Ectodermal cell (in vitro differentiated cells): ENCODE measurements at regions not wholly inside any gene's neighbourhood (a gene's known extent, or its start where the extent isn't known, plus 50 kb on each side); places are given as distances from the start of the nearest gene placed in this dataset.
"Not testable (repeated sequence)": the region's sequence is repeated elsewhere in the genome, so short reads cannot be mapped to it uniquely, and the experiment has no call there.

ENCODE experiments used
- H3K27ac ChIP-seq: 2 replicates; pipeline ENCODE4 v1.7.0; 2013; ENCODE audit warnings: mild to moderate bottlenecking, low read depth, low read length; ENCODE audit not compliant: insufficient read depth, poor library complexity, severe bottlenecking
- H3K27me3 ChIP-seq: 2 replicates; pipeline ENCODE4 v1.7.0; 2013; ENCODE audit warnings: mild to moderate bottlenecking, low read length; ENCODE audit not compliant: insufficient read depth, control insufficient read depth, poor library complexity, severe bottlenecking
- H3K36me3 ChIP-seq: one replicate; pipeline ENCODE4 v1.7.0; 2013; ENCODE audit warnings: low read length; ENCODE audit not compliant: control insufficient read depth, insufficient read depth
- H3K4me1 ChIP-seq: one replicate; pipeline ENCODE4 v1.7.0; 2013; ENCODE audit warnings: low read length; ENCODE audit not compliant: control insufficient read depth, insufficient read depth
- H3K4me3 ChIP-seq: 2 replicates; pipeline ENCODE4 v1.7.0; 2013; ENCODE audit warnings: low read depth, low read length, control low read depth; ENCODE audit not compliant: insufficient read depth
- H3K9me3 ChIP-seq: 2 replicates; pipeline ENCODE4 v1.7.0; 2013; ENCODE audit warnings: mild to moderate bottlenecking, low read length, moderate library complexity; ENCODE audit not compliant: control insufficient read depth
- WGBS, 2 experiments: methylation state at CpG; one replicate each; pipeline ENCODE4 v1.1.7; 2013; ENCODE audit warnings: missing lambda C conversion rate in 2 of 2; 5-methylcytosine and 5-hydroxymethylcytosine counted together

- no peaks in the 10 kb centered on the region for H3K27me3 ChIP-seq
- no peaks in the 10 kb centered on the region for H3K4me1 ChIP-seq
- H3K4me3 ChIP-seq = no peak overlapping the region
- WGBS, 2 experiments = 86 to 89% methylated on average over 18 of the region's 18 CpGs
- no peaks in the 10 kb centered on the region for H3K36me3 ChIP-seq
- no peak overlapping the region for H3K27ac ChIP-seq
- H3K9me3 ChIP-seq = no peaks in the 10 kb centered on the region
Observed at GRCh38 chr22:44570476-44571445, 72.7 kb upstream of the RTL6 start.

GRCh38 chr22:44569561-44569991 lies 71.5 kb upstream of the RTL6 start:
- no peak overlapping the region for H3K4me3 ChIP-seq
- no peaks in the 10 kb centered on the region for H3K27me3 ChIP-seq
- no peak overlapping the region for H3K27ac ChIP-seq
- no peaks in the 10 kb centered on the region for H3K36me3 ChIP-seq
- 91% methylated on average over 9 of the region's 9 CpGs for WGBS, 2 experiments
- H3K4me1 ChIP-seq = no peaks in the 10 kb centered on the region
- no peaks in the 10 kb centered on the region for H3K9me3 ChIP-seq

- H3K27ac ChIP-seq = no peak overlapping the region
- WGBS, 2 experiments = 79 to 80% methylated on average over 8 of the region's 8 CpGs
- no peaks in the 10 kb centered on the region for H3K4me1 ChIP-seq
- no peaks in the 10 kb centered on the region for H3K36me3 ChIP-seq
- no peaks in the 10 kb centered on the region for H3K27me3 ChIP-seq
- H3K9me3 ChIP-seq = no peaks in the 10 kb centered on the region
- no peak overlapping the region for H3K4me3 ChIP-seq
Observed at GRCh38 chr22:44567846-44568493, 69.9 kb upstream of the RTL6 start.

- not testable (repeated sequence) for H3K27me3 ChIP-seq, H3K4me3 ChIP-seq, H3K9me3 ChIP-seq, H3K36me3 ChIP-seq, H3K4me1 ChIP-seq, H3K27ac ChIP-seq
- 91 to 93% methylated on average over 8 of the region's 8 CpGs for WGBS, 2 experiments
Observed at GRCh38 chr22:44567378-44567841, 69.4 kb upstream of the RTL6 start.

- Histone ChIP-seq H3K4me1 (no peaks in the 10 kb centered on the region), H3K9me3 (no peaks in the 10 kb centered on the region), H3K36me3 (no peaks in the 10 kb centered on the region), H3K27me3 (no peaks in the 10 kb centered on the region), H3K27ac (no peak overlapping the region), H3K4me3 (no peak overlapping the region)
- WGBS, 2 experiments = 89% methylated on average over 17 of the region's 17 CpGs
Observed at GRCh38 chr22:44566911-44567310, 68.9 kb upstream of the RTL6 start.

- WGBS, 2 experiments = 87 to 92% methylated on average over 7 of the region's 7 CpGs
- H3K4me1 ChIP-seq, H3K4me3 ChIP-seq, H3K27me3 ChIP-seq, H3K36me3 ChIP-seq, H3K27ac ChIP-seq, H3K9me3 ChIP-seq: not testable (repeated sequence)
Observed at GRCh38 chr22:44562651-44563050, 64.6 kb upstream of the RTL6 start.

GRCh38 chr22:44561139-44561840 lies 63.3 kb upstream of the RTL6 start:
- no peaks in the 10 kb centered on the region for H3K27me3 ChIP-seq
- WGBS, 2 experiments = 86 to 92% methylated on average over 6 of the region's 6 CpGs
- no peaks in the 10 kb centered on the region for H3K36me3 ChIP-seq
- H3K27ac ChIP-seq = no peak overlapping the region
- no peaks in the 10 kb centered on the region for H3K4me1 ChIP-seq
- no peaks in the 10 kb centered on the region for H3K9me3 ChIP-seq
- H3K4me3 ChIP-seq = no peak overlapping the region

GRCh38 chr22:44558671-44559070 lies 60.6 kb upstream of the RTL6 start:
- H3K4me1 ChIP-seq, H3K27me3 ChIP-seq, H3K4me3 ChIP-seq, H3K27ac ChIP-seq, H3K36me3 ChIP-seq, H3K9me3 ChIP-seq: not testable (repeated sequence)
- WGBS, 2 experiments = 94% methylated on average over 7 of the region's 7 CpGs

GRCh38 chr22:44557872-44558271 lies 59.8 kb upstream of the RTL6 start:
- not testable (repeated sequence) for H3K36me3 ChIP-seq, H3K27ac ChIP-seq, H3K27me3 ChIP-seq, H3K9me3 ChIP-seq, H3K4me1 ChIP-seq, H3K4me3 ChIP-seq
- WGBS, 2 experiments = 88 to 99% methylated on average over 4 of the region's 4 CpGs
